HUES48 (cell line): ENCODE measurements at regions not wholly inside any gene's neighbourhood (a gene's known extent, or its start where the extent isn't known, plus 50 kb on each side); places are given as distances from the start of the nearest gene placed in this dataset.
"Not testable (repeated sequence)": the region's sequence is repeated elsewhere in the genome, so short reads cannot be mapped to it uniquely, and the experiment has no call there.

ENCODE experiments used
- H3K27ac ChIP-seq: one replicate; pipeline ENCODE4 v1.7.0; 2013; ENCODE audit warnings: low read depth, low read length, inconsistent platforms
- H3K27me3 ChIP-seq: 2 replicates; pipeline ENCODE4 v1.6.1; 2013; ENCODE audit warnings: mild to moderate bottlenecking, low read length; ENCODE audit not compliant: control insufficient read depth, insufficient read depth
- H3K36me3 ChIP-seq: 2 replicates; pipeline ENCODE4 v1.6.1; 2013; ENCODE audit warnings: low read length; ENCODE audit not compliant: control insufficient read depth, insufficient read depth
- H3K4me1 ChIP-seq: 2 replicates; pipeline ENCODE4 v1.6.1; 2013; ENCODE audit warnings: mild to moderate bottlenecking, low read length; ENCODE audit not compliant: control insufficient read depth, insufficient read depth
- H3K4me3 ChIP-seq: 2 replicates; pipeline ENCODE4 v1.5.1; 2013; ENCODE audit warnings: mild to moderate bottlenecking, low read depth, low read length
- H3K9ac ChIP-seq: 2 replicates; pipeline ENCODE4 v1.6.1; 2013; ENCODE audit warnings: mild to moderate bottlenecking, low read depth, low read length, moderate library complexity
- H3K9me3 ChIP-seq: 2 replicates; pipeline ENCODE4 v1.6.1; 2013; ENCODE audit warnings: low read length; ENCODE audit not compliant: control insufficient read depth, insufficient read depth

- not testable (repeated sequence) for H3K4me3 ChIP-seq, H3K36me3 ChIP-seq, H3K27ac ChIP-seq, H3K4me1 ChIP-seq, H3K9ac ChIP-seq, H3K27me3 ChIP-seq
- H3K9me3 ChIP-seq = peaks cover 40% of the 10 kb centered on the region
Measured at GRCh38 chr22:11561744-11562143, 3966.2 kb upstream of the OR11H1 start.

DNA sequence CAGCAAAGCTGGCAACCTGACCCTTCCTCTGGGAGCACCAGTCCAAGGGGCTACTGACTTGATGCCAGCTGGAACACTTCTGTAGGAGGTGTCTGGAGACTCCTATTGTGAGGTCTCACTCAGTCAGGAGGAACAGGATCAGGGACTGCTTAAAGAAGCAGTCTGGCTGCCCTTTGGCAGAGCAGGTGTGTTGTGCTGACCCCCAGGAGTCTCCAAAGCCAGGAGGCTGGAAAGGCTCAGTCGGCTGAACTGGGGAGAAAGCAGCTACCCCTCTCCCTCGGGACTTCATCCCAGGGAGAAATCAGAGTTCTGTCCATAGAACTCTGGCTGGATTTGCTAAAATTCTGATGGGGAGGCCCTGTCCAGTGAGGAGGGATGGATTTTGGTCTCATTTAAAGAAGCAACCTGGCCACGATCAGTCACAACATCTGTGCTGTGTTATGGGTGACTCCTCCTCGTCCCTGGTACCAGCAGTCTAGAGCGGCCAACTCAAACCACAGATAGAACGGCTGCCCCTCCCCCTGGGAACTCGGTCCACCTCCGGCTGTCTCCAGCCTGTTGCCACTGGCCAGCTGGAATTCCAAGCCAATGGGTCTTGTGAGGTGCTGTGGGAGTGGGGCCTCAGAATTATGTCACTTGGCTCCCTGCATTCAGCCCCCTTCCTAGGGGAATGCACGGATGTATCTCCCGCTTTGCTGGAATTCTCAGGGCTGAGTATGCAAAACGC, 3959.0 kb upstream of the OR11H1 start:
- Histone ChIP-seq H3K9me3 (peaks cover 86% of the 10 kb centered on the region), H3K4me3 (0 out of 2 replicates have a peak overlapping the region, but pooled peaks have one; percentile 1)
- H3K4me1 ChIP-seq, H3K27ac ChIP-seq, H3K9ac ChIP-seq, H3K27me3 ChIP-seq, H3K36me3 ChIP-seq: not testable (repeated sequence)

DNA sequence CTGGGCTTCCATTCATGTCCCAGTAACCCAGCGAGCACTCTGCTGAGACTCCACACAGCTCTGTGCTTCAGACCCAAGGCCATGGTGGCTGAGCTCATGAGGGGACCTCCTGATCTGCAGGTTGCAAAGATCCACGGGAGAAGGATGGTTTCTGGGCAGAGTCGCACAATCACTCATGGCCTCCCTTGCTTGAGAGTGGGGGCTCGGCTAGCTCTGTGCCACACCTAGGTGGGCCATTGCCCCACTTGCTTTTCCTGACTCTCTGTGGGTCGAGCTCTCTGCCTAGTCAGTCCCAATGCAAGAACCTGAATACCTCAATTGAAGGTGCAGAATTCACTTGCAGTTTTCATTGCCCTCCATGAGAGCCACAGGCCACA, 3958.4 kb upstream of the OR11H1 start:
- not testable (repeated sequence) for H3K36me3 ChIP-seq, H3K27me3 ChIP-seq, H3K9ac ChIP-seq, H3K4me1 ChIP-seq, H3K27ac ChIP-seq
- H3K4me3 ChIP-seq = 0 out of 2 replicates have a peak overlapping the region, but pooled peaks have one; percentile 1
- H3K9me3 ChIP-seq = peaks cover 86% of the 10 kb centered on the region

DNA sequence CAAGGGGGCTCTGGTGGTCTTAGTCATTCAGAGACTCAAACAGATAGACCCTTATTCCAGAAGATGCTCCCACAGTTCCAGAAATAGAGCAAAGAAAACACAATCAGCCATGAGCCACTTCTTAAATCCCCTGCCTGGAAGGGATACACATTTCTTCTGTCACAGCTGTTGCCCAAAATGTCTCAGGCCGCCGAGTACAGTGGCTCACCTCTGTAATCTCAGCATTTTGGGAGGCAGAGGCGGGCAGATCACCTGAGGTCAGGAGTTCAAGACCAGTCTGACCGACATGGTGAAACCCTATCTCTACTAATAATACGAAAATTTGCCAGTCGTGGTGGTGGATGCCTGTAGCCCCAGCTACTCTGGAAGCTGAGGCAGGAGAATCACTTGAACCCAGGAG, 3954.8 kb upstream of the OR11H1 start:
- H3K27me3 ChIP-seq, H3K36me3 ChIP-seq, H3K4me1 ChIP-seq, H3K27ac ChIP-seq, H3K4me3 ChIP-seq, H3K9ac ChIP-seq: not testable (repeated sequence)
- peaks cover 93% of the 10 kb centered on the region for H3K9me3 ChIP-seq

DNA sequence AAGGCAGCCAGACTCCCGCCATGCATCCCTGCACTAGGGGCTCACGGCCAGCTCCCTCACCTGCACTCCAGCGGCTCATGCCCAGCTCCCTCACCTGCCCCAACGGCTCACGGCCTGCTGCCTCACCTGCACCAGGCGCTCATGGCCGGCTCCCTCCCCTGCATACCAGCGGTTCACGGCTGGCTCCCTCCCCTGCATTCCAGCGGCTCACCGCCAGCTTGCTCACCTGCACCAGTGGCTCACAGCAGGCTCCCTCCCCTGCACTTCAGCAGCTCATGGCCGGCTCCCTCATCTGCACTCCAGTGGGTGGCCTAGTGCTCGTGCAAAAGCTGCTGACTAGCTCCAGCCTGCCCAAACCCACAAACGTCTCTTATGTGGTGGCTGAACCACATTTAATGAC, 3953.8 kb upstream of the OR11H1 start:
- H3K9me3 ChIP-seq = peaks cover 93% of the 10 kb centered on the region
- not testable (repeated sequence) for H3K27me3 ChIP-seq, H3K36me3 ChIP-seq, H3K9ac ChIP-seq, H3K27ac ChIP-seq, H3K4me1 ChIP-seq
- H3K4me3 ChIP-seq = 0 out of 2 replicates have a peak overlapping the region, but pooled peaks have one; percentile 5

GRCh38 chr22:11574659-11575058, 3953.3 kb upstream of the OR11H1 start:
- not testable (repeated sequence) for H3K27me3 ChIP-seq, H3K36me3 ChIP-seq, H3K4me3 ChIP-seq, H3K4me1 ChIP-seq, H3K9ac ChIP-seq, H3K27ac ChIP-seq
- H3K9me3 ChIP-seq = peaks cover 93% of the 10 kb centered on the region

- H3K4me3 ChIP-seq, H3K27me3 ChIP-seq, H3K9ac ChIP-seq, H3K36me3 ChIP-seq, H3K27ac ChIP-seq, H3K4me1 ChIP-seq: not testable (repeated sequence)
- peaks cover 85% of the 10 kb centered on the region for H3K9me3 ChIP-seq
Measured at GRCh38 chr22:11576740-11577139, 3951.3 kb upstream of the OR11H1 start.

DNA sequence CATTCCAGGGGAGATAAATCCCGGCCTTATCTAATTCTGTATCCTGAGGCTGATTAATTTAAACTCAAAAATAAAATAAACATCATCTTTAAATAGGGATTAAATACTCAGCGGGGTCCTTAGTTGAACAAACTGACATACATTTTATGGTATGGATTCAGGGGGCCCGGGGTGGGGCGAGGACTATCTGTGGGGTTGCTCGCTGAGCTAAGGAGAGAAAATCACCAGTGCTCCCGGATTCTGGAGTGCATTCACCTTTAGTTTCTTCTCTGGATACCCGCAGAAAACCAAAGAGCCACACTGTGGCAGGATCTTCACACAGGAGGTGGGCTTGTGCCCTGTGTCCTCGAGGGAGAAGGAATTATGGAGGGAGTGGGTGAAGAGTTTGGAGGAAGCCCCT, 3949.9 kb upstream of the OR11H1 start:
- not testable (repeated sequence) for H3K4me1 ChIP-seq, H3K36me3 ChIP-seq, H3K9ac ChIP-seq, H3K27ac ChIP-seq, H3K4me3 ChIP-seq, H3K27me3 ChIP-seq
- peaks cover 86% of the 10 kb centered on the region for H3K9me3 ChIP-seq

- H3K27ac ChIP-seq, H3K4me3 ChIP-seq, H3K36me3 ChIP-seq, H3K9ac ChIP-seq, H3K27me3 ChIP-seq, H3K4me1 ChIP-seq: not testable (repeated sequence)
- H3K9me3 ChIP-seq = peaks cover 86% of the 10 kb centered on the region
Measured at GRCh38 chr22:11578551-11578950, 3949.4 kb upstream of the OR11H1 start.

GRCh38 chr22:11582048-11582447, 3945.9 kb upstream of the OR11H1 start:
- H3K27me3 ChIP-seq, H3K9ac ChIP-seq, H3K27ac ChIP-seq, H3K36me3 ChIP-seq, H3K4me1 ChIP-seq: not testable (repeated sequence)
- Histone ChIP-seq H3K9me3 (peaks cover 88% of the 10 kb centered on the region), H3K4me3 (peak overlapping the region; percentile 2; the same call in 1 of the 2 replicates)

DNA sequence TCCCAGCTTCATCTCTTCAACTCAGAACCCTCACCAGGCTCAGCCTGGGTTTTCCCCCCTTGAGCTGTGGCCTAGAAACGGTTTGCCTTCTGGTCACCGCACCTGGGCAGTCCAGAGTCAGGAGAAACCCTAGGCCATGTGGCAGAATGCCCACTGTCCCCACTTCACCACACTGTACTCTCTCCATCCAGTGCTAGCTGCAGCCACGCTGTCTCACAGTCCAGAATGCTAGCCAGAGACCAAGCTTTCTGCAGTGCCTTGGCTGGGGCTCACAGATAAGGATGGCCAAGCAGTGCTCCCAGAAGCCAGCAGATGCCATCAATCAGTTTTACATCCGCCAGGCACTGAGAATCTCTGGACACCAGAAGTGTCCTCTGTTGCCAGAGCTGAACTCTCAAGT, 3943.8 kb upstream of the OR11H1 start:
- H3K36me3 ChIP-seq, H3K27me3 ChIP-seq, H3K27ac ChIP-seq, H3K4me3 ChIP-seq, H3K9ac ChIP-seq, H3K4me1 ChIP-seq: not testable (repeated sequence)
- H3K9me3 ChIP-seq = peaks cover 77% of the 10 kb centered on the region

DNA sequence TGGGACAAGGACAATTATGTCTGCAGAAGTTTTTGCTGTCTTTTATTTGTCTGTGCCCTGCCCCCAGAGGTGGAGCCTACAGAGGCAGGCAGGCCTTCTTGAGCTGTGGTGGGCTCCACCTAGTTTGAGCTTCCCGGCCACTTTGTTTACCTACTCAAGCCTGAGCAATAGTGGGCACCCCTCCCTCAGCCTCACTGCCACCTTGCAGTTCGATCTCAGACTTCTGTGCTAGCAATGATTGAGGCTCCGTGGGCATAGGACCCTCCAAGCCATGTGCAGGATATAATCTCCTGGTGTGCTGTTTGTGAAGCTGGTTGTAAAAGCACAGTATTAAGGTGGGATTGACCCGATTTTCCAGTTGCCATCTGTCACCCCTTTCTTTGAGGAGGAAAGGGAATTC, 3933.4 kb upstream of the OR11H1 start:
- not testable (repeated sequence) for H3K4me3 ChIP-seq, H3K27ac ChIP-seq, H3K4me1 ChIP-seq, H3K27me3 ChIP-seq, H3K9ac ChIP-seq, H3K36me3 ChIP-seq
- H3K9me3 ChIP-seq = peaks cover 74% of the 10 kb centered on the region
